ENCODE measurements at regions not wholly inside any gene's neighbourhood (a gene's known extent, or its start where the extent isn't known, plus 50 kb on each side); places are given as distances from the start of the nearest gene placed in this dataset.
"Not testable (repeated sequence)": the region's sequence is repeated elsewhere in the genome, so short reads cannot be mapped to it uniquely, and the experiment has no call there.

- H3K4me1 ChIP-seq; H3K27ac ChIP-seq; H3K36me3 ChIP-seq; H3K9ac ChIP-seq; H3K4me2 ChIP-seq; H4K20me1 ChIP-seq; H3K27me3 ChIP-seq; H3K9me3 ChIP-seq (replicated peaks in 1 of 11); H3K4me3 ChIP-seq: not testable (repeated sequence)
Observed at GRCh38 chr9:62655705-62656104, 1465.9 kb downstream of the SPATA31A7 start.

- not testable (repeated sequence) for H3K4me1 ChIP-seq; H3K4me3 ChIP-seq; H3K4me2 ChIP-seq; H3K36me3 ChIP-seq; H4K20me1 ChIP-seq; H3K9me3 ChIP-seq (replicated peaks in 1 of 11); H3K27me3 ChIP-seq; H3K27ac ChIP-seq; H3K9ac ChIP-seq
Observed at GRCh38 chr9:62662733-62663507, 1473.1 kb downstream of the SPATA31A7 start.

- H3K4me2 ChIP-seq; H3K27me3 ChIP-seq; H3K4me3 ChIP-seq; H3K9me3 ChIP-seq (replicated peaks in 1 of 11); H3K27ac ChIP-seq; H3K9ac ChIP-seq; H3K36me3 ChIP-seq; H3K4me1 ChIP-seq; H4K20me1 ChIP-seq: not testable (repeated sequence)
Observed at GRCh38 chr9:62663512-62663911, 1473.7 kb downstream of the SPATA31A7 start.

GRCh38 chr9:62667137-62667824 is 1477.4 kb downstream of the SPATA31A7 start:
- not testable (repeated sequence) for H4K20me1 ChIP-seq; H3K9me3 ChIP-seq (replicated peaks in 1 of 11); H3K4me2 ChIP-seq; H3K36me3 ChIP-seq; H3K9ac ChIP-seq; H3K27me3 ChIP-seq; H3K4me3 ChIP-seq; H3K4me1 ChIP-seq
- H3K27ac ChIP-seq = peak overlapping the region in 3 of 11 experiments; percentile 40 to 61 (median 49); a peak in 4 of 22 replicates

- H3K27me3 ChIP-seq; H3K4me3 ChIP-seq; H3K9ac ChIP-seq; H3K9me3 ChIP-seq (replicated peaks in 1 of 11); H3K27ac ChIP-seq; H3K36me3 ChIP-seq; H3K4me2 ChIP-seq; H4K20me1 ChIP-seq; H3K4me1 ChIP-seq: not testable (repeated sequence)
Observed at GRCh38 chr9:62677016-62677415, 1487.2 kb downstream of the SPATA31A7 start.

GRCh38 chr9:62678336-62678735 is 1488.5 kb downstream of the SPATA31A7 start:
- H3K4me3 ChIP-seq; H3K27me3 ChIP-seq; H3K36me3 ChIP-seq; H3K4me2 ChIP-seq; H4K20me1 ChIP-seq; H3K4me1 ChIP-seq; H3K9me3 ChIP-seq (replicated peaks in 1 of 11); H3K27ac ChIP-seq; H3K9ac ChIP-seq: not testable (repeated sequence)

- not testable (repeated sequence) for H3K9ac ChIP-seq; H3K4me1 ChIP-seq; H3K27me3 ChIP-seq; H3K27ac ChIP-seq; H3K9me3 ChIP-seq (replicated peaks in 1 of 11); H3K36me3 ChIP-seq; H3K4me2 ChIP-seq; H3K4me3 ChIP-seq; H4K20me1 ChIP-seq
Observed at GRCh38 chr9:62679020-62679419, 1489.2 kb downstream of the SPATA31A7 start.

- H3K27me3 ChIP-seq; H4K20me1 ChIP-seq; H3K4me3 ChIP-seq; H3K4me2 ChIP-seq; H3K36me3 ChIP-seq; H3K27ac ChIP-seq; H3K9me3 ChIP-seq (replicated peaks in 1 of 11); H3K9ac ChIP-seq; H3K4me1 ChIP-seq: not testable (repeated sequence)
Observed at GRCh38 chr9:62684833-62685647, 1495.2 kb downstream of the SPATA31A7 start.

GRCh38 chr9:62686313-62686712 is 1496.5 kb downstream of the SPATA31A7 start:
- not testable (repeated sequence) for H3K27me3 ChIP-seq; H3K4me1 ChIP-seq; H3K9ac ChIP-seq; H3K4me2 ChIP-seq; H3K4me3 ChIP-seq; H3K9me3 ChIP-seq (replicated peaks in 1 of 11); H3K27ac ChIP-seq; H3K36me3 ChIP-seq; H4K20me1 ChIP-seq

- H3K4me3 ChIP-seq; H3K4me1 ChIP-seq; H4K20me1 ChIP-seq; H3K9me3 ChIP-seq (replicated peaks in 1 of 11); H3K9ac ChIP-seq; H3K4me2 ChIP-seq; H3K36me3 ChIP-seq; H3K27me3 ChIP-seq; H3K27ac ChIP-seq: not testable (repeated sequence)
Observed at GRCh38 chr9:62693019-62693418, 1503.2 kb downstream of the SPATA31A7 start.

- H3K36me3 ChIP-seq; H3K9me3 ChIP-seq (replicated peaks in 1 of 11); H3K27ac ChIP-seq; H3K4me1 ChIP-seq; H3K9ac ChIP-seq; H4K20me1 ChIP-seq; H3K4me2 ChIP-seq; H3K27me3 ChIP-seq; H3K4me3 ChIP-seq: not testable (repeated sequence)
Observed at GRCh38 chr9:62711317-62711716, 1521.5 kb downstream of the SPATA31A7 start.

- H3K4me1 ChIP-seq; H4K20me1 ChIP-seq; H3K27me3 ChIP-seq; H3K27ac ChIP-seq; H3K36me3 ChIP-seq; H3K9ac ChIP-seq; H3K4me2 ChIP-seq; H3K9me3 ChIP-seq (replicated peaks in 1 of 11); H3K4me3 ChIP-seq: not testable (repeated sequence)
Observed at GRCh38 chr9:62725580-62725979, 1535.7 kb downstream of the SPATA31A7 start.

GRCh38 chr9:62730229-62731000 is 1540.6 kb downstream of the SPATA31A7 start:
- H3K4me3 ChIP-seq; H3K27ac ChIP-seq; H3K27me3 ChIP-seq; H3K4me1 ChIP-seq; H3K9ac ChIP-seq; H3K4me2 ChIP-seq; H4K20me1 ChIP-seq; H3K9me3 ChIP-seq (replicated peaks in 1 of 11); H3K36me3 ChIP-seq: not testable (repeated sequence)
